OCI-LY3 (cell line): ENCODE measurements at regions not wholly inside any gene's neighbourhood (a gene's known extent, or its start where the extent isn't known, plus 50 kb on each side); places are given as distances from the start of the nearest gene placed in this dataset.

Source experiments
- H2AFZ ChIP-seq: fragments of 200-600, 300-600 bp; shearing (Covaris generic); 2 replicates; pipeline ENCODE4 v1.6.0; 2014; ENCODE audit warnings: antibody characterized with exemption, low read depth, low read length
- H3K27ac ChIP-seq: fragments of 200-600, 300-600 bp; sonication (generic); 2 replicates; pipeline ENCODE4 v1.5.1; 2014; ENCODE audit warnings: mild to moderate bottlenecking, low read length, moderate library complexity, mixed read lengths
- H3K27me3 ChIP-seq: fragments of 200-600, 300-600 bp; sonication (generic); 2 replicates; pipeline ENCODE4 v1.6.1; 2014; ENCODE audit warnings: low read depth, low read length, mixed read lengths
- H3K36me3 ChIP-seq: fragments of 200-600, 300-600 bp; sonication (generic); replicated peaks from 2 replicates; pipeline ENCODE3; 2014; ENCODE audit warnings: low read depth, low read length, mixed read lengths
- H3K4me1 ChIP-seq: fragments of 300-600, 200-600 bp; sonication (generic); 2 replicates; pipeline ENCODE4 v1.6.1; 2014; ENCODE audit warnings: low read length, mixed read lengths
- H3K4me2 ChIP-seq: fragments of 200-600, 300-600 bp; sonication (generic); 2 replicates; pipeline ENCODE4 v1.6.1; 2014; ENCODE audit warnings: low read length, mixed read lengths
- H3K4me3 ChIP-seq: fragments of 300-600, 200-600 bp; sonication (generic); 2 replicates; pipeline ENCODE4 v1.5.1; 2014; ENCODE audit warnings: antibody characterized with exemption, mild to moderate bottlenecking, low read length, moderate library complexity
- H3K79me2 ChIP-seq: fragments of 300-600, 200-600 bp; shearing (Covaris generic); 2 replicates; pipeline ENCODE4 v1.6.1; 2014; ENCODE audit warnings: mild to moderate bottlenecking, low read length, mixed read lengths
- H3K9ac ChIP-seq: fragments of 300-600, 200-600 bp; shearing (Covaris generic); 2 replicates; pipeline ENCODE4 v1.6.0; 2014; ENCODE audit warnings: mild to moderate bottlenecking, low read length, moderate library complexity
- H3K9me3 ChIP-seq: fragments of 200-600, 300-600 bp; shearing (Covaris generic); 2 replicates; pipeline ENCODE4 v1.6.1; 2014; ENCODE audit warnings: low read length, mixed read lengths; ENCODE audit not compliant: insufficient read depth
- H4K20me1 ChIP-seq: fragments of 200-600, 300-600 bp; sonication (generic); 2 replicates; pipeline ENCODE4 v1.6.1; 2016; ENCODE audit warnings: low read length, mixed read lengths; ENCODE audit not compliant: insufficient read depth
- EZH2phosphoT487 ChIP-seq: fragments of 200-600 bp; shearing (Covaris generic); IDR thresholded peaks from 2 replicates; pipeline ENCODE4 v1.6.1; 2018; ENCODE audit warnings: antibody characterized with exemption, mixed run types, low read depth
- TF ChIP-seq, protein P1 (sequence below): fragments of 200-600, 300-600 bp; sonication (generic); IDR thresholded peaks from 2 replicates; pipeline ENCODE4 v1.5.1; 2014; ENCODE audit warnings: antibody characterized with exemption, low read length, low read depth

- H3K9me3 ChIP-seq: no peaks in the 10 kb centered on the region
- H3K4me3 ChIP-seq: no peak overlapping the region
- no peaks in the 10 kb centered on the region for H3K36me3 ChIP-seq
- H3K79me2 ChIP-seq: no peaks in the 10 kb centered on the region
- no peaks in the 10 kb centered on the region for H4K20me1 ChIP-seq
- peaks cover 4% of the 10 kb centered on the region; the same call in 1 of the 2 replicates for H3K4me1 ChIP-seq
- TF ChIP-seq EZH2phosphoT487: no peak
- TF ChIP-seq, protein P1, sequence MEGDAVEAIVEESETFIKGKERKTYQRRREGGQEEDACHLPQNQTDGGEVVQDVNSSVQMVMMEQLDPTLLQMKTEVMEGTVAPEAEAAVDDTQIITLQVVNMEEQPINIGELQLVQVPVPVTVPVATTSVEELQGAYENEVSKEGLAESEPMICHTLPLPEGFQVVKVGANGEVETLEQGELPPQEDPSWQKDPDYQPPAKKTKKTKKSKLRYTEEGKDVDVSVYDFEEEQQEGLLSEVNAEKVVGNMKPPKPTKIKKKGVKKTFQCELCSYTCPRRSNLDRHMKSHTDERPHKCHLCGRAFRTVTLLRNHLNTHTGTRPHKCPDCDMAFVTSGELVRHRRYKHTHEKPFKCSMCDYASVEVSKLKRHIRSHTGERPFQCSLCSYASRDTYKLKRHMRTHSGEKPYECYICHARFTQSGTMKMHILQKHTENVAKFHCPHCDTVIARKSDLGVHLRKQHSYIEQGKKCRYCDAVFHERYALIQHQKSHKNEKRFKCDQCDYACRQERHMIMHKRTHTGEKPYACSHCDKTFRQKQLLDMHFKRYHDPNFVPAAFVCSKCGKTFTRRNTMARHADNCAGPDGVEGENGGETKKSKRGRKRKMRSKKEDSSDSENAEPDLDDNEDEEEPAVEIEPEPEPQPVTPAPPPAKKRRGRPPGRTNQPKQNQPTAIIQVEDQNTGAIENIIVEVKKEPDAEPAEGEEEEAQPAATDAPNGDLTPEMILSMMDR: no peak
- H3K27me3 ChIP-seq: no peaks in the 10 kb centered on the region
- no peak overlapping the region for H2AFZ ChIP-seq
- no peak overlapping the region for H3K4me2 ChIP-seq
- no peak overlapping the region for H3K9ac ChIP-seq
- no peak overlapping the region for H3K27ac ChIP-seq
Measured at GRCh38 chr15:37220949-37221670, 120.8 kb upstream of the MEIS2 start.

- Histone ChIP-seq H3K79me2 (no peaks in the 10 kb centered on the region), H4K20me1 (no peaks in the 10 kb centered on the region), H3K9ac (no peak overlapping the region), H3K27ac (no peak overlapping the region), H3K36me3 (no peaks in the 10 kb centered on the region), H3K27me3 (no peaks in the 10 kb centered on the region), H3K9me3 (no peaks in the 10 kb centered on the region), H3K4me2 (no peak overlapping the region), H3K4me1 (peaks cover 4% of the 10 kb centered on the region; the same call in 1 of the 2 replicates), H2AFZ (no peak overlapping the region), H3K4me3 (no peak overlapping the region)
- TF ChIP-seq EZH2phosphoT487: no peak
- TF ChIP-seq, protein P1: no peak
Measured at GRCh38 chr15:37221671-37222145, 121.4 kb upstream of the MEIS2 start.

DNA sequence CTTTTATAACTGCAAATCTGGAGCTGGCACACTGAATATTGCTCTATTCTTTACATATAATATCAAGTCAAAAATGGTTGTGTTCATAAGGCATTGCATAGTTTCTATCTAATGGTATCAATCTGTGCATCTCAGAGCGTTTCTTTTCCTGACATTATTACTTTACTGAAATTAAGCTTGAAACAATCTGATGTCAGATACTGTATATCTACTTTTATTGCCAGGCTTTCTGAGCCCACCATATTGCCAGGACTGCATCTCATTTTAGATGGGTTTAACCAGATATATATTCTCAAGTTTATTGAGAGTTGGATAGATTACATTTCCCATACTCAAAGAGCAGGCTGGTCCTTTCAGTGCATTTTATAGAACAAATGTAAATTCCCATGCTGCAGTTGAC, 122.7 kb upstream of the MEIS2 start:
- Histone ChIP-seq H3K4me1 (peaks cover 4% of the 10 kb centered on the region; the same call in 1 of the 2 replicates), H3K27ac (no peak overlapping the region), H4K20me1 (no peaks in the 10 kb centered on the region), H3K4me3 (no peak overlapping the region), H3K4me2 (no peak overlapping the region), H3K36me3 (no peaks in the 10 kb centered on the region), H3K27me3 (no peaks in the 10 kb centered on the region), H3K79me2 (no peaks in the 10 kb centered on the region), H3K9ac (no peak overlapping the region), H3K9me3 (no peaks in the 10 kb centered on the region), H2AFZ (no peak overlapping the region)
- TF ChIP-seq EZH2phosphoT487: no peak
- TF ChIP-seq, protein P1: no peak

- Histone ChIP-seq H3K27me3 (no peaks in the 10 kb centered on the region), H3K27ac (no peak overlapping the region), H3K9me3 (no peaks in the 10 kb centered on the region), H3K4me1 (no peaks in the 10 kb centered on the region), H2AFZ (no peak overlapping the region), H3K79me2 (no peaks in the 10 kb centered on the region), H4K20me1 (no peaks in the 10 kb centered on the region), H3K9ac (no peak overlapping the region), H3K4me3 (no peak overlapping the region), H3K4me2 (no peak overlapping the region), H3K36me3 (no peaks in the 10 kb centered on the region)
- TF ChIP-seq EZH2phosphoT487: no peak
- TF ChIP-seq, protein P1: no peak
Measured at GRCh38 chr15:37229855-37230619, 129.7 kb upstream of the MEIS2 start.
